H7 (cell line): ENCODE measurements at regions not wholly inside any gene's neighbourhood (a gene's known extent, or its start where the extent isn't known, plus 50 kb on each side); places are given as distances from the start of the nearest gene placed in this dataset.
"Not testable (repeated sequence)": the region's sequence is repeated elsewhere in the genome, so short reads cannot be mapped to it uniquely, and the experiment has no call there.

Experiments used
- DNase-seq: peaks from one replicate; pipeline ENCODE4 v3.0.0; 2012
- H3K27me3 ChIP-seq: 2 replicates; pipeline ENCODE4 v1.6.0; 2011; ENCODE audit warnings: mild to moderate bottlenecking, low read length; ENCODE audit not compliant: control insufficient read depth, insufficient read depth
- H3K36me3 ChIP-seq: replicated peaks from 2 replicates; pipeline ENCODE4 v1.5.1; 2011; ENCODE audit warnings: low read length; ENCODE audit not compliant: control insufficient read depth, insufficient read depth
- H3K4me3 ChIP-seq: 2 replicates; pipeline ENCODE4 v1.5.1; 2011; ENCODE audit warnings: low read depth, mild to moderate bottlenecking, control low read depth, low read length, moderate library complexity; ENCODE audit not compliant: insufficient read depth

DNA sequence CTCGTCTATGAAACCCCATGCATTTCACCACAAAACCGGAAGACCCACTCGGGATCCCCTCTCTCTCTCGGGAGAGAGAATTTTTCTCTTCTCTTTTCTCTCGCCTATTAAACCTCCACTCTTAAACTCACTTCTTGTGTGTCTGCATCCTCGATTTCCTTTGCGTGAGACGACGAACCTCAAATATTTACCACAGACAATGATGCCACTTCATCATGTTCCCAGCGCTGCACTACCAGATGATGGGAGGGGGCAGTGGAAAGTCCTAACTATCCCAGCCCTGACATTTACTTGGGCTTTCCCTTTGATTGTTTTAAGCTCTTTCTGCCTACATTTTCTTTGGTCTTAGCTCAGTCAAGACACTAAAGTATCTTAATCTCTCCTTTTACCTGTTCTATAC lies 906.7 kb downstream of the GRID1 start:
- H3K36me3 ChIP-seq = no peaks in the 10 kb centered on the region
- no peaks in the 10 kb centered on the region for H3K27me3 ChIP-seq
- no peak overlapping the region for H3K4me3 ChIP-seq
- no peak for DNase-seq

GRCh38 chr10:85464336-85464735 lies 902.3 kb downstream of the GRID1 start:
- Histone ChIP-seq H3K4me3 (no peak overlapping the region), H3K36me3 (no peaks in the 10 kb centered on the region), H3K27me3 (no peaks in the 10 kb centered on the region)
- no peak for DNase-seq

- no peaks in the 10 kb centered on the region for H3K27me3 ChIP-seq
- H3K4me3 ChIP-seq = no peak overlapping the region
- DNase-seq = no peak
- H3K36me3 ChIP-seq = no peaks in the 10 kb centered on the region
Measured at GRCh38 chr10:85477979-85478378, 888.6 kb downstream of the GRID1 start.

- Histone ChIP-seq H3K36me3 (no peaks in the 10 kb centered on the region), H3K4me3 (no peak overlapping the region), H3K27me3 (peaks cover 20% of the 10 kb centered on the region)
- no peak for DNase-seq
Measured at GRCh38 chr10:85490431-85490830, 876.2 kb downstream of the GRID1 start.

DNA sequence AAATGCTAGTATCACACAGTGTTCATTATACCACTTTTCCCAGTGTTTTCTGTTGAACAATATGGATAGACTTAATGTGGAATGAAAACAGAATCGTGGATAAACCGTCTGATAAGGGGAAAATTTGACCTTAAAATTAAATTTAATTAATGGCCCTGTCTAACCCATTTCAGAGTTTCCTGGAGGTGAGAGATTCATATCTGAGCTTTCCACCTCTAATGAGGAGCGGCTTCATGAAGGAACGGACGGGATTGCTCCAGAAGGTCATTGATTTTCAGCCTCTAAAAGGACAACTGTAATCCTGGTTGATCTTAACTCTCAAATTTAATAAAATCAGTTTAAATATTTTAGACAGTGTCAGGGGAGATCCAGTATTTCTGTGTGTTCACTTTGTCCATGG lies 874.9 kb downstream of the GRID1 start:
- DNase-seq = no peak
- Histone ChIP-seq H3K27me3 (peaks cover 20% of the 10 kb centered on the region), H3K36me3 (no peaks in the 10 kb centered on the region), H3K4me3 (no peak overlapping the region)

DNA sequence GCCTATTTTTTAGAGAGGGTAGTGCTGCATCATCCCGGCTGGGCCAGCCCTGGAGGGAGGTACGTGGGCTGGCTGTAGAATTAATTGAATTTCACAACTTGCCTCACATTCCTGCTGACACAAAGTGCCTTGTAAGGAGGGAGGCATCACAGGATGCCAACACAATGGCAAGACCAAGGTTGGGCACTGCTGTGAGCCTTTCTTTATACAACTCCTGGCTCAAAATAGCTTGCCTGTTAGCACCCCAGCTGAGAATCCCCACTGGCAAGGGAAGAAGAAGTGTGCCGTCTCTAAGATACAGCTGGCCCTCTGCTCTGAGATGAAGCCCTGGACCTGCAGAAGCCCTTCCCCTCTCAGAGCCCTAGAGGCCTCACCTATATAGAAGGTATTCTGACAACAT lies 873.9 kb downstream of the GRID1 start:
- Histone ChIP-seq H3K27me3 (peaks cover 20% of the 10 kb centered on the region), H3K4me3 (no peak overlapping the region), H3K36me3 (no peaks in the 10 kb centered on the region)
- DNase-seq = peak; percentile 65

DNA sequence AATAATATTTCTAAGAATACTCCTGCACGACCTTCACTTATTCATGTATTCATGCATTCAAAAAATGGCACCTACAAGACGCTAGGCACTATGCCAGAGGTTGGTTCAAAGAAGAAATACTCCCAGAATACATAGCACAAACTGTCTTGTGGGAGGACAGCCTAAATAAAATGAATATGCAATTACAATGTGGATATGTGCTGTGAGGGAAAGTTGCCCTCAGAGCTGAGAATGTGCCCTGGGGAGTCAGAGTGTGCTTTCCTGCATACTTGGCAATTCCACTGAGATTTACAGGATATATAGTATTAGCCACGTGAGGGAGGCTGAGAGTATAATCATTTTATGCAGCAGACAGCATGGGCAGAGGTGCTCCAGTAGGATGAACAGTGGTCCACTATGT lies 872.9 kb downstream of the GRID1 start:
- DNase-seq = no peak
- peaks cover 20% of the 10 kb centered on the region for H3K27me3 ChIP-seq
- H3K36me3 ChIP-seq = no peaks in the 10 kb centered on the region

DNA sequence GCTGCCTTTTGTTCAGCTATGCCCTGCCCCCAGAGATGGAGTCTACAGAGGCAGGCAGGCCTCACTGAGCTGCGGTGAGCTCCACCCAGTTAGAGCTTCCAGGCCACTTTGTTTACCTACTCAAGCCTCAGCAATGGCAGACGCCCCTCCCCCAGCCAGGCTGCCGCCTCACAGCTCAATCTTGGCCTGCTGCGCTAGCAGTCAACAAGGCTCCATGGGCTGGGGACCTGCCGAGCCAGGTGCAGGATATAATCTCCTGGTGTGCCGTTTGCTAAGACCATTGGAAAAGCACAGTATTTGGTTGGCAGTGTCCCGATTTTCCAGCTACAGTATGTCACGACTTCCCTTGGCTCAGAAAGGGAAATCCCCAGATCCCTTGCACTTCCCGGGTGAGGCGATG lies 862.0 kb downstream of the GRID1 start:
- not testable (repeated sequence) for H3K36me3 ChIP-seq, H3K4me3 ChIP-seq, DNase-seq, H3K27me3 ChIP-seq

More for the DNA sequence above, 872.9 kb downstream of the GRID1 start:
- H3K4me3 ChIP-seq = no peak overlapping the region

GRCh38 chr10:85508159-85508558 lies 858.4 kb downstream of the GRID1 start:
- DNase-seq = no peak
- no peaks in the 10 kb centered on the region for H3K36me3 ChIP-seq
- no peak overlapping the region for H3K4me3 ChIP-seq
- H3K27me3 ChIP-seq = no peaks in the 10 kb centered on the region

- peak; percentile 13 for DNase-seq
Measured at GRCh38 chr10:85510682-85511081, 855.9 kb downstream of the GRID1 start.

GRCh38 chr10:85513436-85513835 lies 853.2 kb downstream of the GRID1 start:
- Histone ChIP-seq H3K36me3 (no peaks in the 10 kb centered on the region), H3K27me3 (no peaks in the 10 kb centered on the region), H3K4me3 (no peak overlapping the region)
- DNase-seq = peak; percentile 9

More at GRCh38 chr10:85510682-85511081, 855.9 kb downstream of the GRID1 start:
- H3K4me3 ChIP-seq = no peak overlapping the region
- no peaks in the 10 kb centered on the region for H3K36me3 ChIP-seq
- no peaks in the 10 kb centered on the region for H3K27me3 ChIP-seq

DNA sequence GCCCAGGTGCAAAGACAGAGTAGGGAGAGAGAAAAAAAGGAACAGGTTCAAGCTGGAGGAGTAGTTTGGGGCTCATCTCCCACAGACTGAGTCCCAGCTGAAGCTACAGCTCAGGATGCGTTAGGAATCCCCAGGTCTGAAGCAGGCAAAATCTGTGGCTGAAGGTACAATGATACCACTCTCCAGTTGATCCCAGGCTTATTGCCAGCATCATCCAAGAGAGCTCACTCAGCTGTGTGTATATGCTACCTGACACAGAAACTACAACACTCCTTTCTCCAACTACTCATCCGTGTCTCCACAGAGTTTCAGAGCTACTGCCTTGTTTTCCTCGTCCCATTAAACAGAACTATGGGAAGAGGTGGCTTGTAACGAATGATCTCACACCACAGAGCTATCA lies 851.3 kb downstream of the GRID1 start:
- no peaks in the 10 kb centered on the region for H3K36me3 ChIP-seq
- no peak for DNase-seq
- H3K27me3 ChIP-seq = no peaks in the 10 kb centered on the region
- no peak overlapping the region for H3K4me3 ChIP-seq

DNA sequence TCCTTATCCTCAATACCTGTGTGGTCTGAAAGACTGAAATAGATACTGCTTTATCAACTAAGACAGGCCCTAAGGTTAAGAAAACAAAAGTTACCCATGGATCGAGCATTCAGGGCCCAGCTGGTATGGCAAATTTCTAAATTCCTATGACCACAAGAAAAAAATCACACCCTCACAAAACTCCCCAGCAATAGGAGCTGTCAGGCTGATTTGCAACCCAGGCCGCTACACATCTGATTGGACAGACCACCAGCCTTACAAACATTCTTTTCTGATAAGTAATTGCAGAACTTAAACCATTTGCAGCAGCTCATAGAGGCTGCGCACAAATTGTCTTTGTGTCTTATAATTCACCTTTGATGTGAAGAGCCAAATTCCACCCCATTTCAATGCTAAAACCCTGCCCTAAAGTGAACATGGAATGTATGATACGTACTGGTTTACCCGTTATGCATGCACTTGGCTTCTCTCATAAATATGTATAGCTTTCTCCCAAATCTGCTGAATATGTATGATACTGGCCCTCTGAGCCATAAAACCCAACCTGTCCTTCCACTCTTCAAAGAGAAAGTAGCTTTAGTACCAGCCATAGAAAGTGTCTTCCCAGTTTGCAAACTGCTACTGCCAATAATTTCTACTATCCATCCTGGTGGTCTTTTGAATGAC lies 842.5 kb downstream of the GRID1 start:
- Histone ChIP-seq H3K4me3 (no peak overlapping the region), H3K36me3 (no peaks in the 10 kb centered on the region), H3K27me3 (no peaks in the 10 kb centered on the region)
- DNase-seq = no peak

- Histone ChIP-seq H3K36me3 (no peaks in the 10 kb centered on the region), H3K4me3 (no peak overlapping the region), H3K27me3 (no peaks in the 10 kb centered on the region)
- no peak for DNase-seq
Measured at GRCh38 chr10:85527616-85528317, 838.8 kb downstream of the GRID1 start.

- Histone ChIP-seq H3K27me3 (no peaks in the 10 kb centered on the region), H3K36me3 (no peaks in the 10 kb centered on the region), H3K4me3 (no peak overlapping the region)
- DNase-seq = no peak
Measured at GRCh38 chr10:85528318-85528652, 838.3 kb downstream of the GRID1 start.
